ENCODE measurements at regions not wholly inside any gene's neighbourhood (a gene's known extent, or its start where the extent isn't known, plus 50 kb on each side); places are given as distances from the start of the nearest gene placed in this dataset.
A peak's percentile ranks its signal among the peaks of the same experiment; 100 is the strongest.
"Not testable (repeated sequence)": the region's sequence is repeated elsewhere in the genome, so short reads cannot be mapped to it uniquely, and the experiment has no call there.

- not testable (repeated sequence) for H4K20me1 ChIP-seq (ENCODE audit: insufficient read depth, low read length); H3K4me2 ChIP-seq (ENCODE audit: insufficient read depth, low read length); H3K4me3 ChIP-seq (ENCODE audit: insufficient read depth, low read length); H3K27ac ChIP-seq (ENCODE audit: low read depth, low read length); H3K4me1 ChIP-seq (ENCODE audit: insufficient read depth, low read length); H3K79me2 ChIP-seq (ENCODE audit: insufficient read depth, low read length); H3K9me3 ChIP-seq (ENCODE audit: low read depth, low read length); H3K36me3 ChIP-seq (ENCODE audit: insufficient read depth, low read length); H3K27me3 ChIP-seq (ENCODE audit: insufficient read depth, low read length); H2AFZ ChIP-seq (ENCODE audit: low read length); DNase-seq (ENCODE audit: insufficient read length, low spot score, missing footprints)
Observed at GRCh38 chr1:149418782-149419181, 56.1 kb upstream of the NBPF19 start.

GRCh38 chr1:149423122-149423521, 51.7 kb upstream of the NBPF19 start:
- not testable (repeated sequence) for H3K4me3 ChIP-seq (ENCODE audit: insufficient read depth, low read length); H3K36me3 ChIP-seq (ENCODE audit: insufficient read depth, low read length); H3K27ac ChIP-seq (ENCODE audit: low read depth, low read length); H4K20me1 ChIP-seq (ENCODE audit: insufficient read depth, low read length); H3K27me3 ChIP-seq (ENCODE audit: insufficient read depth, low read length); H3K79me2 ChIP-seq (ENCODE audit: insufficient read depth, low read length); H3K9me3 ChIP-seq (ENCODE audit: low read depth, low read length); H3K4me1 ChIP-seq (ENCODE audit: insufficient read depth, low read length); H2AFZ ChIP-seq (ENCODE audit: low read length); DNase-seq (ENCODE audit: insufficient read length, low spot score, missing footprints)
- H3K4me2 ChIP-seq (ENCODE audit: insufficient read depth, low read length): peak overlapping the region; percentile 53

Small RNA genes in the stretch of these regions (small RNA-seq; reads per million reads assigned to genes)
- gene RF00100 (231 reads per million, percentile 98 among the genes with 10 or more reads in this experiment), gene RNU1-59P (0.30 reads per million)

Measured in osteoblast (primary cell).